C4-2B (cell line): ENCODE measurements at regions not wholly inside any gene's neighbourhood (a gene's known extent, or its start where the extent isn't known, plus 50 kb on each side); places are given as distances from the start of the nearest gene placed in this dataset.

ENCODE experiments used
- CTCF ChIP-seq: fragments of 450-650 bp; conservative IDR thresholded peaks from 2 replicates; pipeline ENCODE4 v1.5.1; 2017; ENCODE audit warnings: mild to moderate bottlenecking
- ZFX ChIP-seq: fragments of 450-650 bp; IDR thresholded peaks from 2 replicates; pipeline ENCODE4 v1.6.1; 2017

- no peak for TF ChIP-seq CTCF
- no peak for TF ChIP-seq ZFX
Observed at GRCh38 chr18:78809845-78810244, 169.8 kb upstream of the SALL3 start.
